Mesenchymal stem cell (in vitro differentiated cells and primary cell): ENCODE measurements at regions not wholly inside any gene's neighbourhood (a gene's known extent, or its start where the extent isn't known, plus 50 kb on each side); places are given as distances from the start of the nearest gene placed in this dataset.

Experiments used
- DNase-seq: peaks from one replicate; pipeline ENCODE4 v3.0.0-alpha.2; 2013
- H2AFZ ChIP-seq: one replicate; pipeline ENCODE4 v1.6.1; 2013; ENCODE audit warnings: low read depth, mild to moderate bottlenecking, control low read depth, inconsistent platforms, low read length, moderate library complexity
- H2AK5ac ChIP-seq: 2 replicates; pipeline ENCODE4 v1.6.1; 2013; ENCODE audit warnings: low read length, moderate library complexity, mild to moderate bottlenecking, inconsistent platforms; ENCODE audit not compliant: severe bottlenecking
- H2BK120ac ChIP-seq: one replicate; pipeline ENCODE4 v1.6.1; 2013; ENCODE audit warnings: low read depth, mild to moderate bottlenecking, inconsistent platforms, low read length, moderate library complexity
- H2BK12ac ChIP-seq, 2 experiments: one replicate each; pipeline ENCODE4 v1.6.1; 2013; ENCODE audit warnings: inconsistent platforms in 2 of 2, low read length in 2 of 2, mild to moderate bottlenecking in 2 of 2, moderate library complexity in 2 of 2, control low read depth in 1 of 2
- H2BK15ac ChIP-seq: one replicate; pipeline ENCODE4 v1.6.1; 2013; ENCODE audit warnings: mild to moderate bottlenecking, low read depth, inconsistent platforms; ENCODE audit not compliant: poor library complexity, severe bottlenecking
- H2BK5ac ChIP-seq: 2 replicates; pipeline ENCODE4 v1.6.1; 2013; ENCODE audit warnings: low read depth, mild to moderate bottlenecking, low read length, control low read depth, inconsistent platforms; ENCODE audit not compliant: poor library complexity, severe bottlenecking
- H3K14ac ChIP-seq, 2 experiments: one replicate each; pipeline ENCODE4 v1.6.1; 2013; ENCODE audit warnings: inconsistent platforms in 2 of 2, low read length in 2 of 2, control low read depth in 1 of 2, mild to moderate bottlenecking in 1 of 2, moderate library complexity in 1 of 2
- H3K18ac ChIP-seq, 2 experiments: one replicate each; pipeline ENCODE4 v1.6.1; 2013; ENCODE audit warnings: inconsistent platforms in 2 of 2, low read length in 2 of 2, control low read depth in 1 of 2, low read depth in 1 of 2, mild to moderate bottlenecking in 1 of 2
- H3K23ac ChIP-seq, 2 experiments: one replicate each; pipeline ENCODE4 v1.6.1; 2013; ENCODE audit warnings: inconsistent platforms in 2 of 2, low read length in 2 of 2, mild to moderate bottlenecking in 2 of 2, moderate library complexity in 2 of 2, control low read depth in 1 of 2
- H3K27ac ChIP-seq: 2 replicates; pipeline ENCODE4 v1.5.1; 2013; ENCODE audit warnings: mild to moderate bottlenecking, moderate library complexity, low read length, control low read depth, inconsistent platforms; ENCODE audit not compliant: poor library complexity, severe bottlenecking
- H3K27me3 ChIP-seq, 2 experiments: 2 replicates each; pipeline versions ENCODE4 v1.6.1 to v1.7.0; 2013; ENCODE audit warnings: low read length in 2 of 2, mild to moderate bottlenecking in 2 of 2, moderate library complexity in 2 of 2, control low read depth in 1 of 2, inconsistent platforms in 1 of 2; ENCODE audit not compliant: control insufficient read depth in 1 of 2, insufficient read depth in 1 of 2
- H3K36me3 ChIP-seq, 2 experiments: 2 replicates each; pipeline versions ENCODE4 v1.6.1 to v1.7.0; 2013; ENCODE audit warnings: low read length in 2 of 2, control low read depth in 1 of 2, inconsistent platforms in 1 of 2, low read depth in 1 of 2, mild to moderate bottlenecking in 1 of 2; ENCODE audit not compliant: insufficient read depth in 2 of 2, control insufficient read depth in 1 of 2
- H3K4ac ChIP-seq, 2 experiments: one replicate each; pipeline ENCODE4 v1.6.1; 2013; ENCODE audit warnings: inconsistent platforms in 2 of 2, low read length in 2 of 2, mild to moderate bottlenecking in 2 of 2, moderate library complexity in 2 of 2, control low read depth in 1 of 2, low read depth in 1 of 2
- H3K4me1 ChIP-seq: 2 replicates; pipeline ENCODE4 v1.6.1; 2013; ENCODE audit warnings: low read depth, low read length, control low read depth; ENCODE audit not compliant: control insufficient read depth, insufficient read depth
- H3K4me2 ChIP-seq: 2 replicates; pipeline ENCODE4 v1.6.1; 2013; ENCODE audit warnings: low read length, mild to moderate bottlenecking, inconsistent platforms; ENCODE audit not compliant: poor library complexity, severe bottlenecking
- H3K4me3 ChIP-seq, 2 experiments: 2 replicates each; pipeline versions ENCODE4 v1.5.1 to v1.7.0; 2013; ENCODE audit warnings: low read length in 2 of 2, mild to moderate bottlenecking in 2 of 2, control low read depth in 1 of 2, low read depth in 1 of 2; ENCODE audit not compliant: insufficient read depth in 1 of 2
- H3K79me1 ChIP-seq: replicated peaks from 2 replicates; pipeline ENCODE4 v1.6.1; 2013; ENCODE audit warnings: mild to moderate bottlenecking, control low read depth, low read length, inconsistent platforms; ENCODE audit not compliant: poor library complexity, severe bottlenecking
- H3K9ac ChIP-seq: 2 replicates; pipeline ENCODE4 v1.7.0; 2013; ENCODE audit warnings: mild to moderate bottlenecking, low read length, moderate library complexity
- H3K9me3 ChIP-seq: 2 replicates; pipeline ENCODE4 v1.7.0; 2013; ENCODE audit warnings: mild to moderate bottlenecking, low read length; ENCODE audit not compliant: control insufficient read depth
- H4K8ac ChIP-seq: one replicate; pipeline ENCODE4 v1.6.1; 2013; ENCODE audit warnings: inconsistent platforms, mild to moderate bottlenecking, low read length, moderate library complexity
- H4K91ac ChIP-seq: one replicate; pipeline ENCODE4 v1.6.1; 2013; ENCODE audit warnings: mild to moderate bottlenecking, low read length, inconsistent platforms
- WGBS: methylation state at CpG from one replicate; pipeline ENCODE4 v1.1.7; 2013; ENCODE audit warnings: mixed read lengths; 5-methylcytosine and 5-hydroxymethylcytosine counted together

DNA sequence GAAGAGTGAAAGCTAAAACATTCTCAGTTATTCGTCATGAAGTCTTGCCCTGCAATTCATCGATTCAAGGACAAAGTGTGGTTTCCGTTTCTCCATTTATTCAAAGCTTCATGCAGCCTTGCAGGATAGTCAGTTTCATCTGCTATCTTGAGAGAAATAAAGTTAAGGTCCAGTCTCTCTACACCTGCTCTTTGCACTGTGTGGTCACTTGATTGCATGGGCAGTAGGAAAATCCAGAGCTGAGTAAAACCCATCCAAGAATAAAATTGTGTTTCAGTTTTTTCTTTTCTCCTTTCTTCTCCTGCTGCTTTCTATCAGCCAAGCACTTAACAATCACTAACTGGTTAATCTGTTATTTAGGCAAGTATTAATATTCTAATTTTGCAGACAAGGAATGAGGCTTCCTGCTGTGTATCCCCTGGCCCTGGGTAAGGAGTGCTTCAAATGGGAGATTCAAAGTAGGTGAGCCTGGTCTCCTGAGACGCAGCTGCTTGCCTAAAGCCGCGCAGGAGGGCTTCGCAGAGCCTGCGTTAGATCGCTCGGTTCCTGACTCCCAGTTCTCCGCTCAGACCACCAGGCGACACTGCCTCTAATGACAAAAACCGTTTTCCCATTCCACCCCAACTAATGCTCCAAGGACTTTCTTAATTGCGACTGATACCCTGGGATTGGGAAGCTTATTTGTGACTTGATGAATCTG, 808.3 kb downstream of the TFAP2A start:
- no peak overlapping the region for H3K23ac ChIP-seq
- H2BK12ac ChIP-seq = no peak overlapping the region
- no peaks in the 10 kb centered on the region for H3K27me3 ChIP-seq
- H4K91ac ChIP-seq = no peak overlapping the region
- H3K4me1 ChIP-seq = no peaks in the 10 kb centered on the region
- no peaks in the 10 kb centered on the region for H3K36me3 ChIP-seq
- H3K18ac ChIP-seq = no peak overlapping the region
- H3K9me3 ChIP-seq = no peaks in the 10 kb centered on the region
- H4K8ac ChIP-seq = no peak overlapping the region
- no peaks in the 10 kb centered on the region for H3K79me1 ChIP-seq
- 40% methylated on average over 14 of the region's 14 CpGs for WGBS
- no peak overlapping the region for H2BK5ac ChIP-seq
- no peak overlapping the region for H2AK5ac ChIP-seq
- H3K4ac ChIP-seq = no peak overlapping the region
- H2BK120ac ChIP-seq = no peak overlapping the region
- no peak overlapping the region for H2BK15ac ChIP-seq
- H3K4me3 ChIP-seq = no peak overlapping the region
- no peak overlapping the region for H3K14ac ChIP-seq
- no peak overlapping the region for H3K27ac ChIP-seq
- no peak overlapping the region for H3K9ac ChIP-seq
- H3K4me2 ChIP-seq = no peak overlapping the region
- H2AFZ ChIP-seq = no peak overlapping the region
- no peak for DNase-seq

- no peak overlapping the region for H3K27ac ChIP-seq
- H2BK15ac ChIP-seq = no peak overlapping the region
- no peaks in the 10 kb centered on the region for H3K27me3 ChIP-seq
- H2BK120ac ChIP-seq = no peak overlapping the region
- H2AK5ac ChIP-seq = no peak overlapping the region
- no peak overlapping the region for H3K4me3 ChIP-seq
- no peak overlapping the region for H3K18ac ChIP-seq
- no peaks in the 10 kb centered on the region for H3K36me3 ChIP-seq
- no peaks in the 10 kb centered on the region for H3K79me1 ChIP-seq
- no peak overlapping the region for H2BK5ac ChIP-seq
- no peak overlapping the region for H3K4me2 ChIP-seq
- H3K23ac ChIP-seq = no peak overlapping the region
- H3K14ac ChIP-seq = no peak overlapping the region
- no peak overlapping the region for H2AFZ ChIP-seq
- no peak overlapping the region for H4K91ac ChIP-seq
- no peak overlapping the region for H4K8ac ChIP-seq
- no peak overlapping the region for H3K4ac ChIP-seq
- no peak overlapping the region for H2BK12ac ChIP-seq
- no peaks in the 10 kb centered on the region for H3K4me1 ChIP-seq
- DNase-seq = no peak
- H3K9me3 ChIP-seq = no peaks in the 10 kb centered on the region
- H3K9ac ChIP-seq = no peak overlapping the region
- 100% methylated on average over 1 of the region's 2 CpGs for WGBS
Observed at GRCh38 chr6:9594746-9595145, 820.1 kb downstream of the TFAP2A start.

DNA sequence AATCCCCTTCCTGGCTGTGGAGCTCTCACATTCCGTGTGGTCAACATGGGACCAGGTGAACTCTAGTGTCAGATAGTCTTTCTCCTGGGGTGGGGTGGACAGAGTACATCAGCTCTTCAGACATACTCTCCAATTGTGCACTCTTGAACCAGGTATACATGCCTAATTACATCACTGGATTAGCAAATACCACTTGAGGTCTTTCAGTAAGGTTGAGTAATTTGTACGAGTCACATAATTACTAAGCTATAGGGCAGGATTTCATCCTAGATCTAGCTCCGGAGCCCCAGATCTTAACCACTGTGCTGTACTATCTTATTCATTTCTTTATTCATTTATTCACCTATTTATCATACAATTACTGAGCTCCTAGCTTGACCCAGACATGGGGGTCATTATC, 821.3 kb downstream of the TFAP2A start:
- Histone ChIP-seq H2AFZ (no peak overlapping the region), H3K4me1 (no peaks in the 10 kb centered on the region), H3K9me3 (no peaks in the 10 kb centered on the region), H4K8ac (no peak overlapping the region), H2BK120ac (no peak overlapping the region), H3K4me2 (no peak overlapping the region), H3K27ac (no peak overlapping the region), H2BK12ac (no peak overlapping the region), H4K91ac (no peak overlapping the region), H2BK15ac (no peak overlapping the region), H3K79me1 (no peaks in the 10 kb centered on the region), H3K14ac (no peak overlapping the region), H3K4ac (no peak overlapping the region), H3K9ac (no peak overlapping the region), H2BK5ac (no peak overlapping the region), H3K27me3 (no peaks in the 10 kb centered on the region), H3K23ac (no peak overlapping the region), H3K36me3 (no peaks in the 10 kb centered on the region), H3K18ac (no peak overlapping the region), H3K4me3 (no peak overlapping the region), H2AK5ac (no peak overlapping the region)
- no peak for DNase-seq
- 84% methylated on average over 3 of the region's 3 CpGs for WGBS

DNA sequence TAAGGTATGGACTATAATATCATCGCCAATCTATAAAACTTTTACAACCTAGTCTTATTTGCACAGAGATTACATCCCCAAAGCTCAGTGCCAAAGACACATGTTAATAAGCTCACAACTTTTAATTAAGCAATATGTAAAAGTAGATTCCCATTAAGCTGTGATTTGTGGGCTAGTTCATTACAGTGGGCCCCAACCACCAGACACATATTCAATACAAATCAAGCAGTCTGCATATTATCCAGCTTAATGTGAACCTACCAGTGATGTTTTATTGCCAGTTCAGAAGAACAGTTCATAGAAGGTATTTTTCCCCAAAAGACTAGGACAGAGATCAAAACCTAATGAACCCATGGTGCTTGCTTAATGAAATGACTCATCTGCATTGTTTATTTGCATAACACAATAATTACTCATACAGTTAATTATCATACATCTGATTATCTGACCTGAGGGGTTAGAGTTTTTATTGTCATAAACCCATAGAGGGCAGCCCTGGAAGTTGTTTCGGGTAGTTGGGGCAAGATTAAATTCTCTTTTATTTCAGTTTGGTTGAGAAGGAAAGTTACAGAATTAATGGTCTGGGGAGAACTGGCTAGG, 831.0 kb downstream of the TFAP2A start:
- Histone ChIP-seq H3K9me3 (peaks cover 2% of the 10 kb centered on the region), H3K4me1 (no peaks in the 10 kb centered on the region), H2BK12ac (no peak overlapping the region), H3K4ac (no peak overlapping the region), H3K27ac (no peak overlapping the region), H3K18ac (no peak overlapping the region), H4K91ac (no peak overlapping the region), H3K4me3 (no peak overlapping the region), H3K79me1 (no peaks in the 10 kb centered on the region), H2BK5ac (no peak overlapping the region), H2AFZ (no peak overlapping the region), H3K14ac (no peak overlapping the region), H3K23ac (no peak overlapping the region), H4K8ac (no peak overlapping the region), H3K4me2 (no peak overlapping the region), H2BK15ac (no peak overlapping the region), H3K36me3 (no peaks in the 10 kb centered on the region), H3K27me3 (no peaks in the 10 kb centered on the region), H3K9ac (no peak overlapping the region), H2AK5ac (no peak overlapping the region), H2BK120ac (no peak overlapping the region)
- peak; percentile 8 for DNase-seq
- WGBS = 84% methylated on average over 1 of the region's 2 CpGs
